CD4-positive, alpha-beta T cell treated with Interleukin-17A for 1 hour (primary cell): ENCODE measurements at regions not wholly inside any gene's neighbourhood (a gene's known extent, or its start where the extent isn't known, plus 50 kb on each side); places are given as distances from the start of the nearest gene placed in this dataset.

Experiments used
- DNase-seq: peaks from one replicate; pipeline ENCODE4 v3.0.0-alpha.2; 2020

- DNase-seq = no peak
Measured at GRCh38 chr10:35912615-35913569, 270.8 kb upstream of the FZD8 start.

GRCh38 chr10:35911954-35912353, 269.9 kb upstream of the FZD8 start:
- no peak for DNase-seq

- DNase-seq = no peak
Measured at GRCh38 chr10:35911233-35911632, 269.1 kb upstream of the FZD8 start.

GRCh38 chr10:35910234-35910633, 268.1 kb upstream of the FZD8 start:
- no peak for DNase-seq

- no peak for DNase-seq
Measured at GRCh38 chr10:35909121-35909720, 267.1 kb upstream of the FZD8 start.

- no peak for DNase-seq
Measured at GRCh38 chr10:35908451-35908850, 266.4 kb upstream of the FZD8 start.

GRCh38 chr10:35907548-35907947, 265.5 kb upstream of the FZD8 start:
- DNase-seq = no peak

GRCh38 chr10:35906155-35906554, 264.1 kb upstream of the FZD8 start:
- no peak for DNase-seq

GRCh38 chr10:35903021-35903420, 260.9 kb upstream of the FZD8 start:
- DNase-seq = no peak

GRCh38 chr10:35898716-35899440, 256.8 kb upstream of the FZD8 start:
- no peak for DNase-seq

GRCh38 chr10:35896001-35896400, 253.9 kb upstream of the FZD8 start:
- no peak for DNase-seq

- DNase-seq = no peak
Measured at GRCh38 chr10:35895331-35895730, 253.2 kb upstream of the FZD8 start.

GRCh38 chr10:35892526-35892925, 250.4 kb upstream of the FZD8 start:
- no peak for DNase-seq

- DNase-seq = no peak
Measured at GRCh38 chr10:35890676-35891495, 248.8 kb upstream of the FZD8 start.

- DNase-seq = no peak
Measured at GRCh38 chr10:35889971-35890675, 248.0 kb upstream of the FZD8 start.

GRCh38 chr10:35889226-35889625, 247.1 kb upstream of the FZD8 start:
- no peak for DNase-seq

- DNase-seq = no peak
Measured at GRCh38 chr10:35888400-35888799, 246.3 kb upstream of the FZD8 start.

- DNase-seq = no peak
Measured at GRCh38 chr10:35887685-35888084, 245.6 kb upstream of the FZD8 start.

GRCh38 chr10:35885076-35885475, 243.0 kb upstream of the FZD8 start:
- DNase-seq = no peak

GRCh38 chr10:35884657-35885071, 242.6 kb upstream of the FZD8 start:
- no peak for DNase-seq

GRCh38 chr10:35882422-35883150, 240.5 kb upstream of the FZD8 start:
- no peak for DNase-seq
